ENCODE measurements at regions not wholly inside any gene's neighbourhood (a gene's known extent, or its start where the extent isn't known, plus 50 kb on each side); places are given as distances from the start of the nearest gene placed in this dataset.

- H3K9me3 ChIP-seq (ENCODE audit: control insufficient read depth, insufficient read depth, low read length) = no peaks in the 10 kb centered on the region
- H3K27ac Mint-ChIP-seq = no peak overlapping the region
- no peak overlapping the region for H3K27ac ChIP-seq (ENCODE audit: low read length)
- no peak overlapping the region for H3K4me3 Mint-ChIP-seq
- H3K4me1 Mint-ChIP-seq = no peaks in the 10 kb centered on the region
- no peak overlapping the region for H3K4me3 ChIP-seq (ENCODE audit: low read length)
- H3K36me3 Mint-ChIP-seq = no peaks in the 10 kb centered on the region
- no peaks in the 10 kb centered on the region for H3K27me3 Mint-ChIP-seq (ENCODE audit: low read depth in 2 of 2)
- TF ChIP-seq CTCF (IDR thresholded peaks at IDR 0.05) = no peak
- H3K4me1 ChIP-seq (ENCODE audit: control insufficient read depth, insufficient read depth, low read length) = no peaks in the 10 kb centered on the region
- H3K27me3 ChIP-seq (ENCODE audit: control insufficient read depth, insufficient read depth, low read length) = no peaks in the 10 kb centered on the region
- 57% methylated on average over 2 of the region's 2 CpGs for WGBS (ENCODE audit: insufficient coverage)
- DNase-seq (no peak), ATAC-seq (no peak)
- no peaks in the 10 kb centered on the region for H3K36me3 ChIP-seq (ENCODE audit: control insufficient read depth, insufficient read depth, low read length)
- peaks cover 11 to 13% of the 10 kb centered on the region in 2 donors for H3K9me3 Mint-ChIP-seq
- intact Hi-C loops (cut with micrococcal nuclease) = no loop called here
Measured at GRCh38 chr6:74170118-74170517, 474.1 kb downstream of the CD109 start.

- Histone ChIP-seq H3K9me3 (ENCODE audit: control insufficient read depth, insufficient read depth, low read length) (no peaks in the 10 kb centered on the region), H3K36me3 (ENCODE audit: control insufficient read depth, insufficient read depth, low read length) (no peaks in the 10 kb centered on the region), H3K27ac (ENCODE audit: low read length) (no peak overlapping the region), H3K27me3 (ENCODE audit: control insufficient read depth, insufficient read depth, low read length) (no peaks in the 10 kb centered on the region), H3K4me3 (ENCODE audit: low read length) (no peak overlapping the region), H3K4me1 (ENCODE audit: control insufficient read depth, insufficient read depth, low read length) (no peaks in the 10 kb centered on the region)
- intact Hi-C loops (cut with micrococcal nuclease) = no loop called here
- no peak for TF ChIP-seq CTCF (IDR thresholded peaks at IDR 0.05)
- Mint-ChIP-seq H3K4me3 (no peak overlapping the region), H3K36me3 (no peaks in the 10 kb centered on the region), H3K4me1 (no peaks in the 10 kb centered on the region), H3K27me3 (ENCODE audit: low read depth in 2 of 2) (no peaks in the 10 kb centered on the region), H3K9me3 (peaks cover 5 to 8% of the 10 kb centered on the region in 2 donors), H3K27ac (no peak overlapping the region)
- WGBS (ENCODE audit: insufficient coverage) = no CpG with 5 or more reads among the region's 1 CpG
- DNase-seq (no peak), ATAC-seq (no peak)
Measured at GRCh38 chr6:74167976-74168375, 472.0 kb downstream of the CD109 start.

GRCh38 chr6:74167511-74167910, 471.5 kb downstream of the CD109 start:
- no peaks in the 10 kb centered on the region for H3K4me1 Mint-ChIP-seq
- H3K4me1 ChIP-seq (ENCODE audit: control insufficient read depth, insufficient read depth, low read length) = no peaks in the 10 kb centered on the region
- H3K27me3 ChIP-seq (ENCODE audit: control insufficient read depth, insufficient read depth, low read length) = no peaks in the 10 kb centered on the region
- H3K9me3 Mint-ChIP-seq = peaks cover 5 to 8% of the 10 kb centered on the region in 2 donors
- H3K27ac Mint-ChIP-seq = no peak overlapping the region
- no peaks in the 10 kb centered on the region for H3K36me3 ChIP-seq (ENCODE audit: control insufficient read depth, insufficient read depth, low read length)
- 57% methylated on average over 1 of the region's 1 CpG for WGBS (ENCODE audit: insufficient coverage)
- H3K27me3 Mint-ChIP-seq (ENCODE audit: low read depth in 2 of 2) = no peaks in the 10 kb centered on the region
- intact Hi-C loops (cut with micrococcal nuclease) = no loop called here
- DNase-seq (no peak), ATAC-seq (no peak)
- H3K27ac ChIP-seq (ENCODE audit: low read length) = no peak overlapping the region
- H3K9me3 ChIP-seq (ENCODE audit: control insufficient read depth, insufficient read depth, low read length) = no peaks in the 10 kb centered on the region
- H3K36me3 Mint-ChIP-seq = no peaks in the 10 kb centered on the region
- no peak overlapping the region for H3K4me3 ChIP-seq (ENCODE audit: low read length)
- no peak overlapping the region for H3K4me3 Mint-ChIP-seq
- no peak for TF ChIP-seq CTCF (IDR thresholded peaks at IDR 0.05)

- intact Hi-C loops (cut with micrococcal nuclease) = no loop called here
- no peaks in the 10 kb centered on the region for H3K36me3 ChIP-seq (ENCODE audit: control insufficient read depth, insufficient read depth, low read length)
- DNase-seq (no peak), ATAC-seq (no peak)
- Mint-ChIP-seq H3K36me3 (no peaks in the 10 kb centered on the region), H3K27me3 (ENCODE audit: low read depth in 2 of 2) (no peaks in the 10 kb centered on the region), H3K4me1 (no peaks in the 10 kb centered on the region), H3K4me3 (no peak overlapping the region), H3K27ac (no peak overlapping the region), H3K9me3 (peaks cover 3 to 5% of the 10 kb centered on the region in 2 donors)
- TF ChIP-seq CTCF (IDR thresholded peaks at IDR 0.05) = no peak
- H3K4me3 ChIP-seq (ENCODE audit: low read length) = no peak overlapping the region
- H3K27ac ChIP-seq (ENCODE audit: low read length) = no peak overlapping the region
- H3K4me1 ChIP-seq (ENCODE audit: control insufficient read depth, insufficient read depth, low read length) = no peaks in the 10 kb centered on the region
- no peaks in the 10 kb centered on the region for H3K9me3 ChIP-seq (ENCODE audit: control insufficient read depth, insufficient read depth, low read length)
- H3K27me3 ChIP-seq (ENCODE audit: control insufficient read depth, insufficient read depth, low read length) = no peaks in the 10 kb centered on the region
- WGBS (ENCODE audit: insufficient coverage) = 63% methylated on average over 2 of the region's 2 CpGs
Measured at GRCh38 chr6:74166849-74167248, 470.8 kb downstream of the CD109 start.
